GM12878 (cell line): ENCODE measurements at regions not wholly inside any gene's neighbourhood (a gene's known extent, or its start where the extent isn't known, plus 50 kb on each side); places are given as distances from the start of the nearest gene placed in this dataset.

Experiments used
- ATAC-seq: fragments of 200-7000 bp; cut with Tn5 transposase; 3 replicates; pipeline ENCODE4 v1.9.1; 2020; ENCODE audit warnings: mild to moderate bottlenecking, moderate library complexity
- BruUV-seq: library from RNA; stranded (reverse); fragments of 400-500 nt; replicated peaks from 2 replicates; lab custom pipeline; 2021; lab: Mats Ljungman, UMichigan
- CTCF ChIA-PET: fragments of 300-600 bp; sonication (Branson Sonifier 250); formaldehyde crosslinking; extraction: SDS; loops from one replicate; lab custom pipeline; 2021; ENCODE audit warnings: inconsistent platforms; lab: Yijun Ruan, JAX
- POLR2A ChIA-PET: fragments of 350-600 bp; formaldehyde crosslinking; extraction: SDS; loops from one replicate; lab custom pipeline; 2021; ENCODE audit warnings: inconsistent platforms; lab: Charles Lee
- RAD21 ChIA-PET: fragments of 300-600 bp; sonication (Branson Sonifier 250); formaldehyde crosslinking; loops from one replicate; lab custom pipeline; 2023; ENCODE audit warnings: antibody characterized with exemption; ENCODE audit not compliant: unreplicated experiment; lab: Charles Lee
- SMC1A ChIA-PET: fragments of 300-600 bp; sonication (Branson Sonifier 250); formaldehyde crosslinking; loops from one replicate; lab custom pipeline; 2023; ENCODE audit not compliant: unreplicated experiment, uncharacterized antibody; lab: Charles Lee
- DNase-seq: peaks from one replicate; pipeline ENCODE4 v3.0.0-alpha.2; 2011; ENCODE audit warnings: low read depth, low spot score
- FAIRE-seq: peaks from 3 replicates; lab custom pipeline; 2011; peaks lifted over from hg19 to GRCh38; lab: Jason Lieb, UNC
- H2AFZ ChIP-seq: 2 replicates; pipeline ENCODE4 v1.6.0; 2011; ENCODE audit warnings: low read depth, low read length, control low read depth; ENCODE audit not compliant: control insufficient read depth
- H3K27ac ChIP-seq: 2 replicates; pipeline ENCODE4 v1.5.1; 2011; ENCODE audit warnings: control low read depth; ENCODE audit not compliant: control insufficient read depth, insufficient read depth
- H3K27me3 ChIP-seq, 2 experiments: replicated peaks in 1 of 2; 2 replicates each; pipeline versions ENCODE4 v1.6.0 to v1.6.1; 2011; ENCODE audit warnings: low read length in 1 of 2; ENCODE audit not compliant: control insufficient read depth in 2 of 2, insufficient read depth in 2 of 2
- H3K36me3 ChIP-seq, 2 experiments: 2 replicates each; pipeline ENCODE4 v1.5.1; 2011; ENCODE audit warnings: low read length in 1 of 2; ENCODE audit not compliant: control insufficient read depth in 2 of 2, insufficient read depth in 2 of 2
- H3K4me1 ChIP-seq: 2 replicates; pipeline ENCODE4 v1.6.1; 2011; ENCODE audit warnings: mild to moderate bottlenecking, low read length, moderate library complexity, mixed read lengths; ENCODE audit not compliant: control insufficient read depth, insufficient read depth
- H3K4me2 ChIP-seq: 2 replicates; pipeline ENCODE4 v1.6.0; 2011; ENCODE audit warnings: control low read depth; ENCODE audit not compliant: control insufficient read depth, insufficient read depth
- H3K4me3 ChIP-seq: fragments of 200-600 bp; sonication (generic); 2 replicates; pipeline ENCODE4 v1.5.1; 2016
- H3K79me2 ChIP-seq: 2 replicates; pipeline ENCODE4 v1.6.0; 2011; ENCODE audit warnings: low read length; ENCODE audit not compliant: control insufficient read depth, insufficient read depth
- H3K9ac ChIP-seq: 2 replicates; pipeline ENCODE4 v1.8.0; 2011; ENCODE audit warnings: low read length, control low read depth, mixed read lengths; ENCODE audit not compliant: control insufficient read depth, insufficient read depth
- H3K9me3 ChIP-seq: replicated peaks from 3 replicates; pipeline ENCODE4 v1.5.1; 2011; ENCODE audit warnings: mild to moderate bottlenecking, low read length; ENCODE audit not compliant: control insufficient read depth, insufficient read depth
- H4K20me1 ChIP-seq: 2 replicates; pipeline ENCODE4 v1.6.0; 2011; ENCODE audit not compliant: control insufficient read depth, insufficient read depth
- BCL3 ChIP-seq: IDR thresholded peaks from 2 replicates; pipeline ENCODE4 v1.6.1; 2011; ENCODE audit warnings: borderline replicate concordance, low read depth, mild to moderate bottlenecking, moderate library complexity, low read length; ENCODE audit not compliant: insufficient read depth, poor library complexity, severe bottlenecking
- CUX1 ChIP-seq: IDR thresholded peaks from 2 replicates; pipeline ENCODE4 v1.6.1; 2012; ENCODE audit warnings: improper control_type of control experiment, low read depth, low read length; ENCODE audit not compliant: insufficient replicate concordance
- HSF1 ChIP-seq: fragments of 150-350 bp; IDR thresholded peaks from 2 replicates; pipeline ENCODE4 v1.6.1; 2014; ENCODE audit warnings: mild to moderate bottlenecking, low read depth, low read length
- KDM1A ChIP-seq: fragments of 200-600 bp; sonication (generic); IDR thresholded peaks from 2 replicates; pipeline ENCODE4 v1.6.1; 2016; ENCODE audit warnings: borderline replicate concordance
- MEF2A ChIP-seq: IDR thresholded peaks from 2 replicates; pipeline ENCODE4 v1.6.1; 2011; ENCODE audit warnings: low read depth, mild to moderate bottlenecking, low read length, moderate library complexity; ENCODE audit not compliant: insufficient read depth
- NR2C2 ChIP-seq: IDR thresholded peaks from 2 replicates; pipeline ENCODE4 v1.6.1; 2011; ENCODE audit warnings: borderline replicate concordance, low read depth; ENCODE audit not compliant: control insufficient read depth, insufficient read length
- PKNOX1 ChIP-seq: fragments of 450-650 bp; IDR thresholded peaks from 2 replicates; pipeline ENCODE4 v1.6.1; 2016; ENCODE audit warnings: mild to moderate bottlenecking
- RBBP5 ChIP-seq: fragments of 200-600 bp; sonication (generic); conservative IDR thresholded peaks from 2 replicates; pipeline ENCODE4 v1.6.1; 2016
- RELB ChIP-seq: fragments of 450-650 bp; IDR thresholded peaks from 2 replicates; pipeline ENCODE4 v1.6.1; 2017; ENCODE audit warnings: low read depth, mild to moderate bottlenecking, moderate library complexity
- SIX5 ChIP-seq: IDR thresholded peaks from 2 replicates; pipeline ENCODE4 v1.6.1; 2011; ENCODE audit warnings: mild to moderate bottlenecking, low read depth, low read length, moderate library complexity; ENCODE audit not compliant: severe bottlenecking
- TBL1XR1 ChIP-seq: IDR thresholded peaks from 2 replicates; pipeline ENCODE4 v1.6.1; 2012; ENCODE audit warnings: low read depth, low read length, improper control_type of control experiment
- USF2 ChIP-seq: IDR thresholded peaks from 2 replicates; pipeline ENCODE4 v1.6.1; 2011; ENCODE audit warnings: low read depth, low read length, improper control_type of control experiment, borderline replicate concordance
- WGBS: methylation state at CpG from one replicate; pipeline ENCODE4 v1.1.6; 2016; ENCODE audit warnings: low lambda C conversion rate; ENCODE audit not compliant: insufficient replicate concordance, insufficient coverage; ENCODE audit errors: missing lambda C conversion rate; 5-methylcytosine and 5-hydroxymethylcytosine counted together
- in situ Hi-C: fragments of 300-500 bp; cut with MboI; formaldehyde crosslinking; loops from 9 replicates; pipeline ENCODE4 v1.14.3; 2018; ENCODE audit warnings: mixed read lengths
- intact Hi-C: fragments of 100-400 bp; cut with micrococcal nuclease; formaldehyde crosslinking; loops from one replicate; pipeline ENCODE4 v1.14.2; 2022; ENCODE audit not compliant: unreplicated experiment

GRCh38 chr13:90246005-90246404, 1101.5 kb upstream of the MIR17HG start:
- Histone ChIP-seq H3K9ac (no peak overlapping the region), H3K27me3 (no peaks in the 10 kb centered on the region), H3K27ac (no peak overlapping the region), H4K20me1 (no peaks in the 10 kb centered on the region), H3K4me1 (no peaks in the 10 kb centered on the region), H3K79me2 (no peaks in the 10 kb centered on the region), H3K36me3 (no peaks in the 10 kb centered on the region), H2AFZ (no peak overlapping the region), H3K4me3 (no peak overlapping the region), H3K4me2 (no peak overlapping the region), H3K9me3 (no peaks in the 10 kb centered on the region)
- 0% methylated on average over 1 of the region's 1 CpG for WGBS
- ChIA-PET CTCF (no interaction called here), POLR2A (no interaction called here), SMC1A (no interaction called here), RAD21 (no interaction called here)
- ATAC-seq = no peak
- DNase-seq = no peak
- intact Hi-C loops (no loop called here), in situ Hi-C loops (no loop called here)
- FAIRE-seq = no peak
- BruUV-seq = no TSS peak
- TF ChIP-seq CUX1 (no peak), BCL3 (no peak), HSF1 (no peak), TBL1XR1 (no peak), KDM1A (no peak), NR2C2 (no peak), PKNOX1 (no peak), USF2 (no peak), MEF2A (no peak), RBBP5 (no peak), SIX5 (no peak), RELB (no peak)
